ENCODE measurements at regions not wholly inside any gene's neighbourhood (a gene's known extent, or its start where the extent isn't known, plus 50 kb on each side); places are given as distances from the start of the nearest gene placed in this dataset.
"Not testable (repeated sequence)": the region's sequence is repeated elsewhere in the genome, so short reads cannot be mapped to it uniquely, and the experiment has no call there.

- TF ChIP-seq CTCF, POLR2A (IDR thresholded peaks at IDR 0.05): not testable (repeated sequence)
Measured at GRCh38 chr14:41214978-41215377, 391.7 kb upstream of the LRFN5 start.
